KMS-11 (cell line): ENCODE measurements at regions not wholly inside any gene's neighbourhood (a gene's known extent, or its start where the extent isn't known, plus 50 kb on each side); places are given as distances from the start of the nearest gene placed in this dataset.
A peak's percentile ranks its signal among the peaks of the same experiment; 100 is the strongest.

Experiments used
- H2AFZ ChIP-seq: fragments of 200-600 bp; sonication (generic); 2 replicates; pipeline ENCODE4 v1.6.1; 2016; ENCODE audit warnings: antibody characterized with exemption, mixed run types, low read depth
- H3K27ac ChIP-seq: fragments of 200-600 bp; sonication (generic); 2 replicates; pipeline ENCODE4 v1.6.1; 2016; ENCODE audit warnings: mild to moderate bottlenecking, mixed run types
- H3K27me3 ChIP-seq: fragments of 200-600 bp; sonication (generic); 2 replicates; pipeline ENCODE4 v1.6.1; 2017; ENCODE audit warnings: mild to moderate bottlenecking, low read depth, mixed run types, moderate library complexity; ENCODE audit not compliant: insufficient read depth
- H3K36me3 ChIP-seq: fragments of 200-600 bp; sonication (generic); 2 replicates; pipeline ENCODE4 v1.6.1; 2017; ENCODE audit warnings: mild to moderate bottlenecking, mixed run types; ENCODE audit not compliant: insufficient read depth
- H3K4me1 ChIP-seq: fragments of 200-600 bp; sonication (generic); 2 replicates; pipeline ENCODE4 v1.6.1; 2016; ENCODE audit warnings: mild to moderate bottlenecking, low read depth, mixed run types; ENCODE audit not compliant: poor library complexity, severe bottlenecking
- H3K4me2 ChIP-seq: fragments of 200-600 bp; sonication (generic); 2 replicates; pipeline ENCODE4 v1.7.0; 2016; ENCODE audit warnings: mild to moderate bottlenecking, mixed run types
- H3K4me3 ChIP-seq: fragments of 200-600 bp; sonication (generic); IDR thresholded peaks from 2 replicates; pipeline ENCODE4 v1.6.1; 2017; ENCODE audit warnings: low read depth, low read length, mixed read lengths; ENCODE audit not compliant: insufficient read depth
- H3K79me2 ChIP-seq: fragments of 200-600 bp; sonication (generic); 2 replicates; pipeline ENCODE4 v1.6.1; 2016; ENCODE audit warnings: low read depth, mixed run types; ENCODE audit not compliant: insufficient read depth
- H3K9ac ChIP-seq: fragments of 200-600 bp; sonication (generic); 2 replicates; pipeline ENCODE4 v1.6.1; 2016; ENCODE audit warnings: mild to moderate bottlenecking, mixed run types
- H4K20me1 ChIP-seq: fragments of 200-600 bp; sonication (generic); 2 replicates; pipeline ENCODE4 v1.6.1; 2016; ENCODE audit warnings: mild to moderate bottlenecking, mixed run types; ENCODE audit not compliant: insufficient read depth
- TF ChIP-seq, protein P1 (sequence below): fragments of 200-600 bp; sonication (generic); conservative IDR thresholded peaks from 2 replicates; pipeline ENCODE4 v1.6.1; 2017; ENCODE audit warnings: low read depth, mild to moderate bottlenecking, antibody characterized with exemption, low read length, moderate library complexity, mixed read lengths

GRCh38 chrX:13940671-13941070 lies 89.0 kb downstream of the GEMIN8 start:
- Histone ChIP-seq H3K4me2 (no peak overlapping the region), H2AFZ (no peak overlapping the region), H3K27ac (no peak overlapping the region), H3K9ac (no peak overlapping the region), H4K20me1 (no peaks in the 10 kb centered on the region), H3K4me1 (no peaks in the 10 kb centered on the region), H3K4me3 (no peak overlapping the region), H3K27me3 (no peaks in the 10 kb centered on the region), H3K36me3 (no peaks in the 10 kb centered on the region), H3K79me2 (no peaks in the 10 kb centered on the region)
- TF ChIP-seq, protein P1, sequence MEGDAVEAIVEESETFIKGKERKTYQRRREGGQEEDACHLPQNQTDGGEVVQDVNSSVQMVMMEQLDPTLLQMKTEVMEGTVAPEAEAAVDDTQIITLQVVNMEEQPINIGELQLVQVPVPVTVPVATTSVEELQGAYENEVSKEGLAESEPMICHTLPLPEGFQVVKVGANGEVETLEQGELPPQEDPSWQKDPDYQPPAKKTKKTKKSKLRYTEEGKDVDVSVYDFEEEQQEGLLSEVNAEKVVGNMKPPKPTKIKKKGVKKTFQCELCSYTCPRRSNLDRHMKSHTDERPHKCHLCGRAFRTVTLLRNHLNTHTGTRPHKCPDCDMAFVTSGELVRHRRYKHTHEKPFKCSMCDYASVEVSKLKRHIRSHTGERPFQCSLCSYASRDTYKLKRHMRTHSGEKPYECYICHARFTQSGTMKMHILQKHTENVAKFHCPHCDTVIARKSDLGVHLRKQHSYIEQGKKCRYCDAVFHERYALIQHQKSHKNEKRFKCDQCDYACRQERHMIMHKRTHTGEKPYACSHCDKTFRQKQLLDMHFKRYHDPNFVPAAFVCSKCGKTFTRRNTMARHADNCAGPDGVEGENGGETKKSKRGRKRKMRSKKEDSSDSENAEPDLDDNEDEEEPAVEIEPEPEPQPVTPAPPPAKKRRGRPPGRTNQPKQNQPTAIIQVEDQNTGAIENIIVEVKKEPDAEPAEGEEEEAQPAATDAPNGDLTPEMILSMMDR = no peak

GRCh38 chrX:13939741-13940597 lies 89.7 kb downstream of the GEMIN8 start:
- no peaks in the 10 kb centered on the region for H3K79me2 ChIP-seq
- H3K4me2 ChIP-seq = no peak overlapping the region
- H3K4me1 ChIP-seq = no peaks in the 10 kb centered on the region
- H3K9ac ChIP-seq = no peak overlapping the region
- TF ChIP-seq, protein P1 = no peak
- no peaks in the 10 kb centered on the region for H4K20me1 ChIP-seq
- H2AFZ ChIP-seq = no peak overlapping the region
- no peaks in the 10 kb centered on the region for H3K36me3 ChIP-seq
- H3K4me3 ChIP-seq = no peak overlapping the region
- H3K27me3 ChIP-seq = no peaks in the 10 kb centered on the region
- H3K27ac ChIP-seq = no peak overlapping the region

DNA sequence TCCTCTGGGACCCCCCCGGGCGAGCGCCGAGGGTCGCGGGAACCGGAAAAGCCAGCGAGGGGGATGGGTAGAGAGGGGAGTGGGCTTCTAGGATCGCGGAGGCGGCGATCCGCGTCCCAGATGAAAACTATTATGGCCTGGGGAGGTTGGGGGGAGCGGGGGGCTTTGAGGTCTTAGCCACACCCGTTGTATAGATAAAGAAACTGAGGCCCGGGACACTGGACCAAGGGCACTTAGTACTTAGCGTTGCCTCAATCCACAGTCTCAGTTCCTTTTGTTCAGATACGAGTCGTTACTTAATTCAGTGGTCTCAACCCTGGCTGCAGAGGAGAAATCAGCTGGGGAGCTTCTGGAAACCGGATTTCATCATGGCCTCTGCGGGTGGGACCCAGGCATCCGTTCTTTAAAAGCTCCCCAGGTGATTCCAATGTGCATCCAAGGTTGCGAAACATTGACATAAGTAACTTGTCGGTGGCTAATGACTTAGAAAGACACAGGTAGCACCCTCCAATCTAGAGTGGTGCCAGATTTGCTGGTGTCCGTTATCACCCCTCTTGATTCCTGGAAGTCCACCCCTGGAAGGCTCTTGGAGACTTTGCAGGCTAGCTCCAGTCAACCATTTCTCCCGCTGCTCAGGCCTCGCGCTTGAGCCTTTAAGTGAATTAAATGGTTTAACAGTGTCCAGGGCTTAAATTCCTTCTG lies 90.7 kb downstream of the GEMIN8 start:
- TF ChIP-seq, protein P1 = no peak
- Histone ChIP-seq H4K20me1 (no peaks in the 10 kb centered on the region), H3K79me2 (no peaks in the 10 kb centered on the region), H3K4me3 (no peak overlapping the region), H3K27ac (no peak overlapping the region), H3K27me3 (no peaks in the 10 kb centered on the region), H3K4me1 (no peaks in the 10 kb centered on the region), H3K36me3 (no peaks in the 10 kb centered on the region), H3K4me2 (peak overlapping the region; percentile 36; the same call in 1 of the 2 replicates), H2AFZ (peak overlapping the region; percentile 79), H3K9ac (peak overlapping the region; percentile 79)

DNA sequence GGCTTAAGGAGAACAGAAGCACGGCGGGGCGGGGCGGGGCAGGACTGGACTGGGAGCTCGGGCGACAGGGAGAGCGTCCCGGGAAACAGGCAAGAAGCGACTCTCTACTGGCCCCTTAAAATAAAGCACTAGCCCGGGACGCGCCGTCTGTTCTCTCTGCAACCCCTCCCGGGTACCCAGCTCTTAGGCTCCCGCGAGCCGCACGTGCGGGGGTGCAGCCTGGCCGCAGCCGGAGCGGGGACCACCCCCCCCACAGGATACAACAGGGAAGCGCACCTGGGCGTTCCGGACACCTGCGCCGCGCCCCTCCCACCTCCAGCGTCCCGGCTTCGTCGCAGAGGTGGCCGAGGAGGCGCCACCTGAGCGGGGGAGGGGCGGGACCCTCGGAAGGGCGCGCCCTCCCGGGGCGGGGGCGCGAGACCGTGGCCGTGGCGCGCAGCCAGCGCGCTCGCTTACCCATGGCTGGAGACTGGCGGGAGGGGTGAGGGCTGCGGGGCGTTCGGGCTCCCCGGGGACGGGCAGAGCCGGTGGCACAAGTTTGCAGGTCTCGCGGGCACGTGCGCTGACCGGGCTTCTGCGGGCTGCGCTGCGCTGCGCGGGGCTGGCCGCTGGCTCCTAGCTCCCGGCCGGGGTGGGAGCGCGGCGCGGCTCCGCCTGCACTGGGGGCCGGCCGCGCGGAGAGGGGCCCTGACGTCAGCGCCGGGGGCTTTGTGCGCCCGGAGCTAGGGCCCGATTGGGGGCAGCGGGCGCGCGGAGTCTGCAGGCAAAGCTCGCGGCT lies 91.5 kb downstream of the GEMIN8 start:
- Histone ChIP-seq H3K27ac (no peak overlapping the region), H3K4me3 (no peak overlapping the region), H4K20me1 (no peaks in the 10 kb centered on the region), H3K36me3 (no peaks in the 10 kb centered on the region), H3K79me2 (no peaks in the 10 kb centered on the region), H3K27me3 (no peaks in the 10 kb centered on the region), H2AFZ (peak overlapping the region; percentile 79), H3K4me2 (peak overlapping the region; percentile 36), H3K9ac (peak overlapping the region; percentile 79), H3K4me1 (no peaks in the 10 kb centered on the region)
- TF ChIP-seq, protein P1 = no peak
